K562 (cell line): ENCODE measurements at regions not wholly inside any gene's neighbourhood (a gene's known extent, or its start where the extent isn't known, plus 50 kb on each side); places are given as distances from the start of the nearest gene placed in this dataset.

Experiments used
- BACH1 ChIP-seq: fragments of 200-800 bp; sonication (Bioruptor generic); IDR thresholded peaks from 2 replicates; pipeline ENCODE4 v1.6.1; 2016; ENCODE audit warnings: missing genetic modification characterization, missing compliant biosample characterization
- ETS2 ChIP-seq: IDR thresholded peaks from 2 replicates; pipeline ENCODE4 v1.6.1; 2016; ENCODE audit warnings: borderline replicate concordance, missing genetic modification characterization, mild to moderate bottlenecking, moderate library complexity, missing compliant biosample characterization; ENCODE audit not compliant: poor library complexity, severe bottlenecking
- FOS ChIP-seq: IDR thresholded peaks from 3 replicates; pipeline ENCODE4 v1.6.1; 2011; ENCODE audit not compliant: insufficient read length; ENCODE audit errors: extremely low read depth
- GABPA ChIP-seq: fragments of 200-800 bp; sonication (Bioruptor generic); conservative IDR thresholded peaks from 2 replicates; pipeline ENCODE4 v1.6.1; 2016; ENCODE audit warnings: low read depth, missing genetic modification characterization, missing compliant biosample characterization
- KAT2B ChIP-seq: IDR thresholded peaks from one replicate; pipeline ENCODE4 v1.6.1; 2012; ENCODE audit warnings: low read depth, mild to moderate bottlenecking, control low read depth, inconsistent platforms, low read length, moderate library complexity
- MAFK ChIP-seq: IDR thresholded peaks from 2 replicates; pipeline ENCODE4 v1.6.1; 2011; ENCODE audit warnings: low read length, improper control_type of control experiment
- RCOR1 ChIP-seq, 2 experiments: IDR thresholded peaks; 2 replicates each; pipeline ENCODE4 v1.6.1; 2012; ENCODE audit warnings: low read depth in 2 of 2, low read length in 2 of 2, borderline replicate concordance in 1 of 2, improper control_type of control experiment in 1 of 2
- ZFX ChIP-seq: sonication (generic); formaldehyde crosslinking; IDR thresholded peaks from 2 replicates; pipeline ENCODE4 v1.8.0; 2022; ENCODE audit warnings: mild to moderate bottlenecking, missing genetic modification reagents, moderate library complexity
- ZKSCAN1 ChIP-seq: fragments of 150-350 bp; IDR thresholded peaks from 2 replicates; pipeline ENCODE4 v1.6.1; 2016; ENCODE audit warnings: low read depth, low read length
- ZNF133 ChIP-seq: fragments of 250-450 bp; sonication (Bioruptor Pico); IDR thresholded peaks from 2 replicates; pipeline ENCODE4 v1.4.0; 2020; ENCODE audit warnings: mild to moderate bottlenecking
- ZNF347 ChIP-seq: fragments of 450-650 bp; formaldehyde crosslinking; IDR thresholded peaks from 2 replicates; pipeline ENCODE4 v1.4.0; 2020; ENCODE audit warnings: low read depth, mild to moderate bottlenecking, moderate library complexity
- ZNF668 ChIP-seq: fragments of 250-450 bp; sonication (Bioruptor Pico); IDR thresholded peaks from 2 replicates; pipeline ENCODE4 v1.8.0; 2022; ENCODE audit warnings: mild to moderate bottlenecking, inconsistent platforms
- ZNF766 ChIP-seq: fragments of 200-800 bp; sonication (Bioruptor generic); conservative IDR thresholded peaks from 2 replicates; pipeline ENCODE4 v1.6.1; 2016; ENCODE audit warnings: missing genetic modification characterization, missing compliant biosample characterization
- TF ChIP-seq, protein P1 (sequence below), 2 experiments: fragments of 450-650 bp; IDR thresholded peaks; 2 replicates each; pipeline ENCODE4 v1.6.1; 2016; ENCODE audit warnings: mild to moderate bottlenecking in 2 of 2, borderline replicate concordance in 1 of 2, low read depth in 1 of 2, moderate library complexity in 1 of 2

DNA sequence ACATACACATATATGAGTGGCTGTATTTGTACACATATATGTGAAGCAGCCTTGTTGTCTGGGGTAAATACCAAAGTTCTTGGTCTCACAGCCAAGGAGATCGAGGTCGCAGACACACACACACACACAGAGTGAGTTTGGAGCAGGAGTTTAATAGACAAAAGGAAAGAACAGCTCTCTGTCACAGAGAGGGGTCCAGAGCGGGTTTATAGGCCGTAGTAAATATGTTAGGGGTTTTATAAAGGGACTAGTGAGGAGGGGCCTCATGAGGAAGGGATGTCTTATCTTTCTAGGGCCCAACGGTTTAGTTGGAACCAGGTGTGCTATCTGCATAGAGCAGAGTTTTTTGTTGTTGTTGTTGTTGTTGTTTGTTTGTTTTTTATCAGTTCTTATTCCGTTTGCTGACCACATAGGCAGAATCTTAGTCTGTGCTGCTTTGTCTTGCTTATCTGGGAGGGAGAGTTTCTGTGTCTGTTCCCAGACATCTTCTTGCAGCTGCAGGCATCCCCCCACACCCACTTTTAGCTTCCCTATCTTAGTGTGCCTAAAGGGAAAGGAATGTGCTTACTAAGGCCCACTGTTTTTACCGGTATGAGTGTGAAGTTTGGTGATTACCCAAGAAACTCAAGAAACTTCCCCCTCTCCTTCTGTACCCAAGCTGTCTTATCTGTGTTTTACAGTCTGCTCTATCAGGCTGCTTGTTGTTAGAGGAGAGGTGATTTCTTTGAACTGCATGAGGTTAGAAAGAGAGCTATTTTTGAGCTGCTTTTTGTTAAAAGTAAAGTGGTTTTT, 91.9 kb downstream of the TENT5D start (continued):
- TF ChIP-seq BACH1 (no peak), RCOR1 (IDR thresholded peaks at IDR 0.05; ENCODE audit: borderline replicate concordance in 1 of 2, low read depth in 2 of 2, low read length in 2 of 2) (peak; percentile 67 to 78; a peak in 2 of 4 replicates), ZNF766 (CRISPR knock-in tag) (peak; percentile 72), ZNF347 (CRISPR knock-in tag) (no peak), MAFK (peak; percentile 63), ETS2 (tag) (no peak), GABPA (tag) (no peak), ZFX (no peak), ZKSCAN1 (peak; percentile 61; the same call in 1 of the 2 replicates), KAT2B (no peak), FOS (no peak), ZNF668 (CRISPR knock-in tag) (no peak), ZNF133 (CRISPR knock-in tag) (no peak)
- TF ChIP-seq, protein P1, sequence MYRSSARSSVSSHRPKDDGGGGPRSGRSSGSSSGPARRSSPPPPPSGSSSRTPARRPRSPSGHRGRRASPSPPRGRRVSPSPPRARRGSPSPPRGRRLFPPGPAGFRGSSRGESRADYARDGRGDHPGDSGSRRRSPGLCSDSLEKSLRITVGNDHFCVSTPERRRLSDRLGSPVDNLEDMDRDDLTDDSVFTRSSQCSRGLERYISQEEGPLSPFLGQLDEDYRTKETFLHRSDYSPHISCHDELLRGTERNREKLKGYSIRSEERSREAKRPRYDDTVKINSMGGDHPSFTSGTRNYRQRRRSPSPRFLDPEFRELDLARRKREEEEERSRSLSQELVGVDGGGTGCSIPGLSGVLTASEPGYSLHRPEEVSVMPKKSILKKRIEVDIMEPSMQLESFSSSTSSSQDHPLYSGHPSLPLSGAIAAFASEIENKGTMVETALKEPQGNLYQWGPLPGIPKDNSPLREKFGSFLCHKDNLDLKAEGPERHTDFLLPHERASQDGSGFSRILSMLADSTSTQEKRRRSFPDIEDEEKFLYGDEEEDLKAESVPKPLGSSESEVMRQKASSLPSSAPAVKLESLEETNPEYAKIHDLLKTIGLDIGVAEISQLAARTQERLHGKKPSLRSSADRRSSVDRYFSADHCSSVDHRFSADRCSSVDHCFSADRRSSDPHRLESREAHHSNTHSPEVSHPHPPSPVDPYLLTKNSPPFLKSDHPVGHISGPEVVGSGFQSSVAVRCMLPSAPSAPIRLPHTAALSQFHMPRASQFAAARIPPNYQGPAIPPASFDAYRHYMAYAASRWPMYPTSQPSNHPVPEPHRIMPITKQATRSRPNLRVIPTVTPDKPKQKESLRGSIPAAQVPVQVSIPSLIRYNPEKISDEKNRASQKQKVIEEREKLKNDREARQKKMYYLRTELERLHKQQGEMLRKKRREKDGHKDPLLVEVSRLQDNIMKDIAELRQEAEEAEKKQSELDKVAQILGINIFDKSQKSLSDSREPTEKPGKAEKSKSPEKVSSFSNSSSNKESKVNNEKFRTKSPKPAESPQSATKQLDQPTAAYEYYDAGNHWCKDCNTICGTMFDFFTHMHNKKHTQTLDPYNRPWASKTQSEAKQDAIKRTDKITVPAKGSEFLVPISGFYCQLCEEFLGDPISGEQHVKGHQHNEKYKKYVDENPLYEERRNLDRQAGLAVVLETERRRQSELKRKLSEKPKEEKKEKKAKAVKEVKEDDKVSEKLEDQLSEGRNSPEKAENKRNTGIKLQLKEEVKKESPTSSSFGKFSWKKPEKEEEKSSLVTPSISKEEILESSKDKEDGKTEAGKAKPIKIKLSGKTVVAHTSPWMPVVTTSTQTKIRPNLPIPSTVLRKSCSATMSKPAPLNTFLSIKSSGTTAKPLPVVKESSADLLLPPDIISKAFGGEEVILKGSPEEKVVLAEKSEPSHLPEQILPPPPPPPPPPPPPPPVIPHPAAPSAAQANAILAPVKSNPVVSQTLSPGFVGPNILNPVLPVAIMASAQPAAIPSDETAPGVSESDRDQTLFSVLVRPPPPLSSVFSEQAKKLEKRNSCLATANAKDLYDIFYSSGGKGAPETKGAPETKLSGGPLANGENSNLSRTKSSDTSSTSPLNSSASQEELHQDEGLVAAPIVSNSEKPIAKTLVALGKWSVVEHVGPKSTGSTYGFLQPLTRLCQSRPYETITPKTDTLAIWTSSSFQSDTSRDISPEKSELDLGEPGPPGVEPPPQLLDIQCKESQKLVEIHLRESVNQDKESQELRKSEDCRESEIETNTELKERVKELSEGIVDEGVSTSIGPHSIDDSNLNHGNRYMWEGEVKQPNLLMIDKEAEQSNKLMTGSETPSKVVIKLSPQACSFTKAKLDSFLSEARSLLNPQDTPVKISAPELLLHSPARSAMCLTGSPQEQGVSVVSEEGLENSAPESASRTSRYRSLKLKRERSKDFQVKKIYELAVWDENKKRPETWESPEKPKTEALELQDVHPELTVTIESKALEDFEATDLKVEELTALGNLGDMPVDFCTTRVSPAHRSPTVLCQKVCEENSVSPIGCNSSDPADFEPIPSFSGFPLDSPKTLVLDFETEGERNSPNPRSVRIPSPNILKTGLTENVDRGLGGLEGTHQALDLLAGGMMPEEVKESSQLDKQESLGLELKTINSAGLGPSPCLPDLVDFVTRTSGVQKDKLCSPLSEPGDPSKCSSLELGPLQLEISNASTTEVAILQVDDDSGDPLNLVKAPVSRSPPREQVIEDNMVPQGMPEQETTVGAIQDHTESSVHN (IDR thresholded peaks at IDR 0.05; ENCODE audit: borderline replicate concordance in 1 of 2, low read depth in 1 of 2): peak in 1 of 2 experiments; percentile 74; a peak in 2 of 4 replicates
